Peyer's patch (tissue), 4 donors: ENCODE measurements at regions not wholly inside any gene's neighbourhood (a gene's known extent, or its start where the extent isn't known, plus 50 kb on each side); places are given as distances from the start of the nearest gene placed in this dataset.

Source experiments
- DNase-seq, 3 donors: peaks; one replicate each; pipeline ENCODE4 v3.0.0-alpha.2; 2017 to 2019
- H3K27ac ChIP-seq, 4 donors: fragments of 200-600 bp; sonication (generic); one replicate each; pipeline ENCODE4 v1.5.1; 2016 to 2019
- H3K27me3 ChIP-seq, 2 donors: fragments of 200-600 bp; sonication (generic); one replicate each; pipeline ENCODE4 v1.5.1; 2019
- H3K36me3 ChIP-seq, 3 donors: fragments of 200-600 bp; sonication (generic); one replicate each; pipeline ENCODE4 v1.5.1; 2016 to 2019
- H3K4me1 ChIP-seq, 4 donors: fragments of 200-600 bp; sonication (generic); one replicate each; pipeline ENCODE4 v1.5.1; 2016 to 2019
- H3K4me3 ChIP-seq, 4 donors: fragments of 200-600 bp; sonication (generic); 1 replicate in 3 of 4; 2 replicates in 1 of 4; pipeline ENCODE4 v1.5.1; 2016 to 2019; ENCODE audit warnings: mild to moderate bottlenecking in 1 of 4
- H3K9me3 ChIP-seq, 4 donors: fragments of 200-600 bp; sonication (generic); one replicate each; pipeline ENCODE4 v1.5.1; 2016 to 2019; ENCODE audit warnings: mild to moderate bottlenecking in 1 of 4
- POLR2A ChIP-seq, 2 donors: fragments of 450-650 bp; IDR thresholded peaks; one replicate each; pipeline ENCODE4 v1.5.1; 2017; ENCODE audit warnings: antibody characterized with exemption in 2 of 2, mild to moderate bottlenecking in 2 of 2, moderate library complexity in 2 of 2
- small RNA-seq, 2 donors: library from RNA; depleted of rRNA; stranded (forward); fragments of <200 nt; gene quantifications; one replicate each; pipeline ENCODE3, GENCODE V24; 2016
- TF ChIP-seq, protein P1 (sequence below), 6 experiments: fragments of 450-650 bp in 4 of 6; fragments of 200-600 bp in 2 of 6; sonication (generic) in 1 of 6; IDR thresholded peaks; one replicate each; pipeline ENCODE4 v1.5.1; 2017 to 2019; ENCODE audit warnings: antibody characterized with exemption in 6 of 6, mild to moderate bottlenecking in 3 of 6, moderate library complexity in 1 of 6

DNA sequence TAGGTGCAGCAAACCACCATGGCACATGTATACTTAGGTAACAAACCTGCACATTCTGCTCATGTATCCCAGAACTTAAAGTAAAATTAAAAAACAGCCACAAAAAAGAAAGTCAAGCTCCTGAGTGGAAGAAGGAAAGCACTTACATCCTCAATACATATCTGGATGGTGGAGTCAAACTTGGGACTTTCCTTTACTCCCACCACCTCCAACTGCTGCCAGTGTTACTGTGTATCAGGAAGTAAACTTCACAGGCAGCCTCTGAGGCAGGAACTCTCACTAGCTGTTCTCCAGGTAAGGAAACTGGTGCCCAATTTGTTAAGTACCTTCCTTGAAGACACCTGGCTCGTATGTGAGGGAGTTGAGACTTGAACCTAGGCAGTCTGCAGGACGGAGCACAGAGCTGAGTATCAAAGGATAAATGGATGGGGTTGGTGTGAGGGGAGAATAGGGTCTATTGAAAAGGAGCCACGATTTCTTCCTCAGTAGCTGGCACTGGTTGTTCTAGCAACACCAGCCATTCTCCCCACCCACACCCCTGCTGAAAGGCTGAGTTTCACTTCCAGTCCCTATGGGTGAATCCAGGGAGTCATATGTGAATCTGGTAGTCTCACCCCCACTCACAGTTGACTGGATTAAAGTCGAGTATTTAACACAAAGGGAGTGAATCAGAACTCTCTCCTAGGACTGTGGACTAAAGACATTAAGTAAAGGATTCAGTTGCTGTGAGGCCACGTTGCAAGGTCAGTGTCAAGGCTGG, 50.0 kb upstream of the GPR39 start:
- no peaks in the 10 kb centered on the region for H3K36me3 ChIP-seq
- H3K4me3 ChIP-seq, result no peak overlapping the region
- no peaks in the 10 kb centered on the region for H3K9me3 ChIP-seq
- no peaks in the 10 kb centered on the region for H3K4me1 ChIP-seq
- no peak overlapping the region for H3K27ac ChIP-seq
- no peaks in the 10 kb centered on the region for H3K27me3 ChIP-seq
- no peak for TF ChIP-seq POLR2A (IDR thresholded peaks at IDR 0.05)
- TF ChIP-seq, protein P1, sequence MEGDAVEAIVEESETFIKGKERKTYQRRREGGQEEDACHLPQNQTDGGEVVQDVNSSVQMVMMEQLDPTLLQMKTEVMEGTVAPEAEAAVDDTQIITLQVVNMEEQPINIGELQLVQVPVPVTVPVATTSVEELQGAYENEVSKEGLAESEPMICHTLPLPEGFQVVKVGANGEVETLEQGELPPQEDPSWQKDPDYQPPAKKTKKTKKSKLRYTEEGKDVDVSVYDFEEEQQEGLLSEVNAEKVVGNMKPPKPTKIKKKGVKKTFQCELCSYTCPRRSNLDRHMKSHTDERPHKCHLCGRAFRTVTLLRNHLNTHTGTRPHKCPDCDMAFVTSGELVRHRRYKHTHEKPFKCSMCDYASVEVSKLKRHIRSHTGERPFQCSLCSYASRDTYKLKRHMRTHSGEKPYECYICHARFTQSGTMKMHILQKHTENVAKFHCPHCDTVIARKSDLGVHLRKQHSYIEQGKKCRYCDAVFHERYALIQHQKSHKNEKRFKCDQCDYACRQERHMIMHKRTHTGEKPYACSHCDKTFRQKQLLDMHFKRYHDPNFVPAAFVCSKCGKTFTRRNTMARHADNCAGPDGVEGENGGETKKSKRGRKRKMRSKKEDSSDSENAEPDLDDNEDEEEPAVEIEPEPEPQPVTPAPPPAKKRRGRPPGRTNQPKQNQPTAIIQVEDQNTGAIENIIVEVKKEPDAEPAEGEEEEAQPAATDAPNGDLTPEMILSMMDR (IDR thresholded peaks at IDR 0.05), result no peak
- DNase-seq, result no peak

Small RNA genes in the stretch of these regions (small RNA-seq; reads per million reads assigned to genes)
- gene MIR663B (0 reads per million in 2 donors), gene RNA5-8SP5 (0 to 0.06 reads per million in 2 donors)
